Chondrocyte (in vitro differentiated cells): ENCODE measurements at regions not wholly inside any gene's neighbourhood (a gene's known extent, or its start where the extent isn't known, plus 50 kb on each side); places are given as distances from the start of the nearest gene placed in this dataset.

Experiments
- DNase-seq: peaks from one replicate; pipeline ENCODE4 v3.0.0; 2021; ENCODE audit warnings: mixed read lengths, low spot score
- H3K27ac Mint-ChIP-seq: one replicate; pipeline ENCODE4 v1.8.0; 2021; ENCODE audit warnings: mild to moderate bottlenecking, moderate library complexity, mixed read lengths; ENCODE audit not compliant: unreplicated experiment
- H3K27me3 Mint-ChIP-seq: 2 replicates; pipeline ENCODE4 v1.8.0; 2021; ENCODE audit warnings: low read depth, mixed read lengths
- H3K36me3 Mint-ChIP-seq: 2 replicates; pipeline ENCODE4 v1.8.0; 2021; ENCODE audit warnings: low read depth, mixed read lengths
- H3K4me1 Mint-ChIP-seq: 2 replicates; pipeline ENCODE4 v1.8.0; 2021; ENCODE audit warnings: low read depth, mild to moderate bottlenecking, mixed read lengths
- H3K4me3 Mint-ChIP-seq: one replicate; pipeline ENCODE4 v1.8.0; 2021; ENCODE audit warnings: mild to moderate bottlenecking, moderate library complexity, mixed read lengths; ENCODE audit not compliant: unreplicated experiment
- H3K9me3 Mint-ChIP-seq: 2 replicates; pipeline ENCODE4 v1.8.0; 2021; ENCODE audit warnings: low read depth, mixed read lengths
- TF ChIP-seq, protein P1 (sequence below): fragments of 200-600 bp; sonication (generic); IDR thresholded peaks from 2 replicates; pipeline ENCODE4 v1.5.0; 2021; ENCODE audit warnings: antibody characterized with exemption, mild to moderate bottlenecking, moderate library complexity

DNA sequence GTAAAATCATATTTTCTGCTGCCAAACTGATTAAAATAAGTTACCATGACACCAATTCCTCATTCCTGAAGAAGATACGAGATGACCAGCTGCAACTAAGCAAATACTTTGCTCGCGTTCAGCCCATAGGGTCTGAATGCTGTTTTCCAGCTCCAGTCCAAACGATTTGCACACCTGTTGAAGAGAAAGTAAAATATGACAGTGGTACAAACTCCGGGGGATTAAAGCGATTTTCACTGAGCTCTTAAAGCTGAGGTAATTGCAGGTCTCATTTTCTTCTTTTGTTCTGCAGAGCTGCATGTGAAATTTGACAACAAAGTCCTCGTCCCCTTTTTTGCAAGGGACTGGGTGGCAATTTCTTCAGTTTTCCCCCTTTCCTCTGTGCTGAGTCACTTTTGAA is 118.4 kb downstream of the NR2F2 start:
- H3K9me3 Mint-ChIP-seq, result no peaks in the 10 kb centered on the region
- H3K27ac Mint-ChIP-seq, result no peak overlapping the region
- TF ChIP-seq, protein P1, sequence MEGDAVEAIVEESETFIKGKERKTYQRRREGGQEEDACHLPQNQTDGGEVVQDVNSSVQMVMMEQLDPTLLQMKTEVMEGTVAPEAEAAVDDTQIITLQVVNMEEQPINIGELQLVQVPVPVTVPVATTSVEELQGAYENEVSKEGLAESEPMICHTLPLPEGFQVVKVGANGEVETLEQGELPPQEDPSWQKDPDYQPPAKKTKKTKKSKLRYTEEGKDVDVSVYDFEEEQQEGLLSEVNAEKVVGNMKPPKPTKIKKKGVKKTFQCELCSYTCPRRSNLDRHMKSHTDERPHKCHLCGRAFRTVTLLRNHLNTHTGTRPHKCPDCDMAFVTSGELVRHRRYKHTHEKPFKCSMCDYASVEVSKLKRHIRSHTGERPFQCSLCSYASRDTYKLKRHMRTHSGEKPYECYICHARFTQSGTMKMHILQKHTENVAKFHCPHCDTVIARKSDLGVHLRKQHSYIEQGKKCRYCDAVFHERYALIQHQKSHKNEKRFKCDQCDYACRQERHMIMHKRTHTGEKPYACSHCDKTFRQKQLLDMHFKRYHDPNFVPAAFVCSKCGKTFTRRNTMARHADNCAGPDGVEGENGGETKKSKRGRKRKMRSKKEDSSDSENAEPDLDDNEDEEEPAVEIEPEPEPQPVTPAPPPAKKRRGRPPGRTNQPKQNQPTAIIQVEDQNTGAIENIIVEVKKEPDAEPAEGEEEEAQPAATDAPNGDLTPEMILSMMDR, result no peak
- H3K36me3 Mint-ChIP-seq, result no peaks in the 10 kb centered on the region
- no peak overlapping the region for H3K4me3 Mint-ChIP-seq
- no peak for DNase-seq
- H3K4me1 Mint-ChIP-seq, result no peaks in the 10 kb centered on the region
- H3K27me3 Mint-ChIP-seq, result peaks cover 26% of the 10 kb centered on the region

DNA sequence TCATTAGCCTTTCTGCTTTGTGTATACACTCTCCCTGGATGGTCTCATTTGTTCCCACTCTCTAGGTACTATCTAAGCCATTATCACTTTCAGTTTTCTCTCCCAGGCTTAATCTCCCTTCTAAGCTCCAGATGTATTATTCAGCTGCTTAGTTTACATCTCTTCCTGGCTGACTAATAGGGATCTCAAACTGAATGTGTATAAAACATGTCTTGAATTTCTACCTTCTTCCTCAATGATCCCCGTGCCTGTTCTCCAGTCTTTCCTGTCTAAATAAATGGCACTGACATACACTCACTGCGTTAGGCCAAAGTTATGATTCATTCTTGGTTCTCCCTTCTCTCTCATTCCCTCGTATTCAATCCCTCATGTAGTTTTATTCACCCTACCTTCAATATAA is 127.3 kb downstream of the NR2F2 start:
- DNase-seq, result no peak
- H3K36me3 Mint-ChIP-seq, result no peaks in the 10 kb centered on the region
- peaks cover 11% of the 10 kb centered on the region for H3K27me3 Mint-ChIP-seq
- H3K4me3 Mint-ChIP-seq, result no peak overlapping the region
- H3K9me3 Mint-ChIP-seq, result no peaks in the 10 kb centered on the region
- TF ChIP-seq, protein P1, result no peak
- H3K4me1 Mint-ChIP-seq, result no peaks in the 10 kb centered on the region
- H3K27ac Mint-ChIP-seq, result no peak overlapping the region

DNA sequence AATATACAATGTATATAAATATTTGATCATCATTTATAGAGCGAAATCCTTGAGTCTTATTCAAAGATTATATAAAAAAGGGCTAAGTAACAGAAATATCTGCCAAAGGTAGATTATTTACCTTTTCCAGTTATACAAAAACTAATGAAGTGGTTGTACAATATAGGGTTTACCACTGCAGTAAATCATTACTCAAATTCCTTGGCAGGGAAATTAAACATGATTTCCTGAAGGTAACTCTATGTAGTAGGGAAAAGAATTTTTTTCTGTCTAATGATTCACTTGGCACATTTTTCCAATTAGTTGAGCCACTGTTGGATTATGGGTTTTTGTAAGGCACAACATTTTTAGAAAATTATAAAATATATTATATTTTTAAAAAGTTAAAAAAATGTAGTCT is 129.6 kb downstream of the NR2F2 start:
- TF ChIP-seq, protein P1, result no peak
- Mint-ChIP-seq H3K27me3 (peaks cover 11% of the 10 kb centered on the region), H3K4me1 (no peaks in the 10 kb centered on the region), H3K36me3 (no peaks in the 10 kb centered on the region), H3K9me3 (no peaks in the 10 kb centered on the region), H3K27ac (no peak overlapping the region), H3K4me3 (no peak overlapping the region)
- no peak for DNase-seq

DNA sequence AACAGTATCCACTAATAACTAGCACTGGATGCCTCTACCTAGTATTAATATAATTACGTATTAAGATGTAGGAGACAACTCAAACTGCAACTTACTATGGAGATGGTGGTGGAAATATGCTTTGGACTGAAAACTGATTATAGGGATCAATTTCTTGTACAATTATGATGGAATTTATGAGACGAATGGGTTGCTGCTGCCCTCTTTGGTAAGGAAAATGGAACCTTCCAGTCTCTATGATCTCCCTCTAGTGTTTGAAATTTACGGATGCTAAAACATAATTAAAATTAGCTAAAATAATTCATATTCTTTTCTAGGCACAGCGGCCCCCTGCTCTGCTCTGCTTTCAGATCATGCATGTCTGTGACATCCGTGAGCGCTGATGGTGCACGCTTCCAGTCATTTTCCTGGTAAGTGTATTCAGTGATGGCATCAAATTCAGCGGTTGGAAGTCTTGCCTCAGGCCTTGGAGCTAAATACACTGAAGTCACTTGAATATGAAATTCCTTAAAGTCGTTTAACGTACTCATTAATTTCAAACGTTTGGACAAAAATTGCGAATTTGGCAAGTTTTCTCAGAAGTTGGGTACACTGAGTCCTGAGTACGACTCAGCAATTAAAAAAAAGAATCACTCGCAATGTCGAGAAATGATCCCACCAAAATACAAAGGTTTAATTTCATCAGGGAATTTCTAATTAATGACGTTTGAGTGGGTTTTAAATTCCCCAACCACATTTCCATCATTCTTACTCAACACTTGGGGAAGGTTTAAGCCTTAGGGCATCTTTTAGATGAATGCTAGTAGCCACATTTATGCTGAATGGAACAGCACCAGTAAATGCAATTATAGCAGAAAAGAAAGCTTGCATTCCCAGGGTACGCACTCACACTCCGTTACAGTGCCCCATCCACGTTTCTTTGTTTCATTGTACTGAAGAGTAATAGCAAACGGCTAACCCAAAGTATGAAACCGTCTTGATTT is 132.6 kb downstream of the NR2F2 start:
- Mint-ChIP-seq H3K27me3 (peaks cover 21% of the 10 kb centered on the region), H3K36me3 (no peaks in the 10 kb centered on the region), H3K9me3 (no peaks in the 10 kb centered on the region), H3K4me1 (no peaks in the 10 kb centered on the region), H3K27ac (no peak overlapping the region), H3K4me3 (no peak overlapping the region)
- DNase-seq, result no peak
- TF ChIP-seq, protein P1, result peak; percentile 50

DNA sequence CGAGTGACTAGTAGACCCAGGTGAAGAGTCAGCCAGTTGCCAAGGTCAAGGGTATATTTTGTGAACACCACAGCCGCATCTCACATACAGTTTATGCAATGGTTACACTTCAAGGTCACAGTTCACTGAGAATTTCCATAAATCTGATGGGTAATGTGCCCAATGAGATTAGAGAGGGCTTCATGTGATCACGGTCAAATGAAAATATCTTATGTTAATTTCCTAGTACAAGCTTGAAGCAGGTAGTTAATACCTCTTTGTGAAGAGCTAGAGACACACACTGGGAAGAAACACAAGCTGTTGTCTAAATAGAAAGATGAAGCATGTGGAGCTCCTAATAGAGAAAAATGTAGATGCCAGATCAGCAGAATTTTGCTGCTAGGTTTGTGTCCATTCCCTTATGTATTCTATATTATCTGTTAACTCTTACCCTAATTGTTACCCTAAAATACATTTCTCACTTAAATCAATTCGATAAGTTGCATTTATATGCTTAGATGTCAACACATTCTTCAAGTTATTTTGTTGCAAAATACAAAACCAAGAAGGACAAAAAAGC is 136.0 kb downstream of the NR2F2 start:
- Mint-ChIP-seq H3K4me1 (no peaks in the 10 kb centered on the region), H3K27ac (no peak overlapping the region), H3K4me3 (no peak overlapping the region), H3K36me3 (no peaks in the 10 kb centered on the region), H3K27me3 (peaks cover 32% of the 10 kb centered on the region), H3K9me3 (no peaks in the 10 kb centered on the region)
- no peak for DNase-seq
- TF ChIP-seq, protein P1, result no peak
